ENCODE measurements at regions not wholly inside any gene's neighbourhood (a gene's known extent, or its start where the extent isn't known, plus 50 kb on each side); places are given as distances from the start of the nearest gene placed in this dataset.

- no peak for DNase-seq
These were observed 1356.9 kb downstream of the TMEM121 start for GRCh38 chr14:106883218-106883692.
